Adrenal gland (tissue), 9 donors: ENCODE measurements at regions not wholly inside any gene's neighbourhood (a gene's known extent, or its start where the extent isn't known, plus 50 kb on each side); places are given as distances from the start of the nearest gene placed in this dataset.

Experiments
- DNase-seq, 7 donors: peaks; one replicate each; pipeline ENCODE4 v3.0.0-alpha.2; 2019 to 2020
- H3K27ac ChIP-seq, 5 donors: fragments of 200-600 bp; sonication (generic) in 4 of 5; 1 replicate in 3 of 5; 2 replicates in 2 of 5; pipeline versions ENCODE4 v1.5.1 to v1.8.0; 2016 to 2020; ENCODE audit warnings: mild to moderate bottlenecking in 1 of 5
- H3K27me3 ChIP-seq: fragments of 200-600 bp; 2 replicates; pipeline ENCODE4 v1.8.0; 2021
- H3K36me3 ChIP-seq, 2 donors: fragments of 200-600 bp; replicated peaks in 1 of 2; 1 replicate in 1 of 2; 2 replicates in 1 of 2; pipeline versions ENCODE4 v1.5.1 to v1.8.0; 2018 to 2022
- H3K4me1 ChIP-seq, 2 donors: fragments of 200-600 bp; replicated peaks in 1 of 2; 1 replicate in 1 of 2; 2 replicates in 1 of 2; pipeline versions ENCODE4 v1.5.1 to v1.8.0; 2018 to 2021
- H3K4me3 ChIP-seq, 4 donors: fragments of 200-600 bp; sonication (generic) in 3 of 4; one replicate each; pipeline ENCODE4 v1.5.1; 2016 to 2018
- H3K9me3 ChIP-seq, 3 donors: fragments of 200-600 bp; sonication (generic) in 1 of 3; replicated peaks in 1 of 3; 1 replicate in 2 of 3; 2 replicates in 1 of 3; pipeline versions ENCODE4 v1.5.1 to v1.8.0; 2016 to 2021
- CTCF ChIP-seq, 6 experiments: fragments of 450-650 bp in 4 of 6; fragments of 200-600 bp in 2 of 6; sonication (generic) in 1 of 6; IDR thresholded peaks; 1 replicate in 5 of 6; 2 replicates in 1 of 6; pipeline versions ENCODE4 v1.5.1 to v1.8.0; 2016 to 2021; ENCODE audit warnings: antibody characterized with exemption in 6 of 6, mild to moderate bottlenecking in 2 of 6, moderate library complexity in 1 of 6
- POLR2A ChIP-seq, 2 donors: fragments of 450-650 bp; IDR thresholded peaks; one replicate each; pipeline ENCODE4 v1.6.1; 2017; ENCODE audit warnings: antibody characterized with exemption in 2 of 2, mild to moderate bottlenecking in 2 of 2, moderate library complexity in 1 of 2
- WGBS, 4 donors: extraction: QIAGEN DNeasy Blood & Tissue Kit in 2 of 4; methylation state at CpG; one replicate each; pipeline versions ENCODE4 v1.1.5 to v1.1.7; 2013 to 2017; 5-methylcytosine and 5-hydroxymethylcytosine counted together
- intact Hi-C, 2 donors: fragments of 100-400 bp; cut with DNase I; formaldehyde crosslinking; loops; one replicate each; pipeline versions ENCODE4 v1.14.1 to v1.15.0; 2022 to 2023
- donor health status: healthy with polysubstance abuse.
- donor health status: Bipolar disorder and iron deficiency.
- donor health status: DM: yes; HTN: yes; CAD: no.
- donor health status: DM: no; HTN: no; CAD: no.
- donor health status: DM: no; HTN: no; CAD: no.

- H3K27me3 ChIP-seq, result no peaks in the 10 kb centered on the region
- intact Hi-C loops, result no loop called here
- no peaks in the 10 kb centered on the region for H3K9me3 ChIP-seq
- H3K4me3 ChIP-seq, result no peak overlapping the region
- WGBS, 4 donors, result 45 to 54% (median 49%) methylated on average over 2 of the region's 2 CpGs
- H3K4me1 ChIP-seq, result no peaks in the 10 kb centered on the region
- TF ChIP-seq POLR2A (IDR thresholded peaks at IDR 0.05) (no peak), CTCF (IDR thresholded peaks at IDR 0.05) (no peak)
- H3K27ac ChIP-seq, result no peak overlapping the region
- DNase-seq, result no peak
- no peaks in the 10 kb centered on the region for H3K36me3 ChIP-seq
Observed at GRCh38 chr5:30108051-30108450, 1085.4 kb upstream of the CDH6 start.

DNA sequence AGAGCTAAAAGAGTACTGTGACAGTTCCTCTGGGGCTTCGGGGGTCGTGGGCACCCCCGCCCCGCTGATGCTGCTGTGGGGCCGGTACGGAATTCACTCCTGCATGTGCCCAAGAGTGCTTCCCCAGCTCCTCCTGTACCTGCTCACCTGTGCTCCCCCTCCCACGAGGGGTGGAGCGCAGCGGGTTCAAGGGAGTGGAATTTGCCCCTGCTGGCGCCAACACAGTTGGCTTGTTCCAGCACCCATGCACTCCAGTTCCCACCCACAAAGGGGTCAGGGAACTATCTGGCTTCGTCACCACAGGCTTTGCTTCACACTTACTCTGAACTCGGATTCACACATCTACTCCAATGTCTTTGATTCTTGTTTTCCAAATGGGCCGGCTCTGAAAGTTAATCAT, 1086.9 kb upstream of the CDH6 start:
- H3K4me1 ChIP-seq, result no peaks in the 10 kb centered on the region
- H3K27me3 ChIP-seq, result no peaks in the 10 kb centered on the region
- no peak for DNase-seq
- TF ChIP-seq POLR2A (IDR thresholded peaks at IDR 0.05) (no peak), CTCF (IDR thresholded peaks at IDR 0.05) (no peak)
- intact Hi-C loops, result no loop called here
- no peaks in the 10 kb centered on the region for H3K9me3 ChIP-seq
- no peak overlapping the region for H3K27ac ChIP-seq
- 79 to 84% (median 81%) methylated on average over 12 to 13 of the region's 13 CpGs for WGBS, 4 donors
- H3K4me3 ChIP-seq, result no peak overlapping the region
- H3K36me3 ChIP-seq, result no peaks in the 10 kb centered on the region

- no peaks in the 10 kb centered on the region for H3K27me3 ChIP-seq
- H3K4me3 ChIP-seq, result no peak overlapping the region
- intact Hi-C loops, result no loop called here
- DNase-seq, result no peak
- no peaks in the 10 kb centered on the region for H3K9me3 ChIP-seq
- no peak overlapping the region for H3K27ac ChIP-seq
- no peaks in the 10 kb centered on the region for H3K4me1 ChIP-seq
- no peak for TF ChIP-seq CTCF (IDR thresholded peaks at IDR 0.05)
- no peaks in the 10 kb centered on the region for H3K36me3 ChIP-seq
Observed at GRCh38 chr5:30104872-30105596, 1088.5 kb upstream of the CDH6 start.

- WGBS, 4 donors, result 33 to 41% (median 36%) methylated on average over 7 of the region's 7 CpGs
Observed at GRCh38 chr5:30103452-30104202, 1089.9 kb upstream of the CDH6 start.

More at GRCh38 chr5:30103452-30104202, 1089.9 kb upstream of the CDH6 start:
- no peak for DNase-seq
- Histone ChIP-seq H3K27ac (no peak overlapping the region), H3K4me3 (no peak overlapping the region), H3K9me3 (no peaks in the 10 kb centered on the region), H3K36me3 (no peaks in the 10 kb centered on the region), H3K4me1 (no peaks in the 10 kb centered on the region), H3K27me3 (no peaks in the 10 kb centered on the region)
- TF ChIP-seq POLR2A (IDR thresholded peaks at IDR 0.05), result no peak
- no peak for TF ChIP-seq CTCF (IDR thresholded peaks at IDR 0.05)
- intact Hi-C loops, result no loop called here
